RPMI7951 (cell line): ENCODE measurements at regions not wholly inside any gene's neighbourhood (a gene's known extent, or its start where the extent isn't known, plus 50 kb on each side); places are given as distances from the start of the nearest gene placed in this dataset.
A peak's percentile ranks its signal among the peaks of the same experiment; 100 is the strongest.
"Not testable (repeated sequence)": the region's sequence is repeated elsewhere in the genome, so short reads cannot be mapped to it uniquely, and the experiment has no call there.

Source experiments
- DNase-seq: peaks from one replicate; pipeline ENCODE4 v3.0.0-alpha.2; 2012; ENCODE audit warnings: low read depth

GRCh38 chr6:25157842-25158241 lies 121.3 kb upstream of the CARMIL1 start:
- no peak for DNase-seq

DNA sequence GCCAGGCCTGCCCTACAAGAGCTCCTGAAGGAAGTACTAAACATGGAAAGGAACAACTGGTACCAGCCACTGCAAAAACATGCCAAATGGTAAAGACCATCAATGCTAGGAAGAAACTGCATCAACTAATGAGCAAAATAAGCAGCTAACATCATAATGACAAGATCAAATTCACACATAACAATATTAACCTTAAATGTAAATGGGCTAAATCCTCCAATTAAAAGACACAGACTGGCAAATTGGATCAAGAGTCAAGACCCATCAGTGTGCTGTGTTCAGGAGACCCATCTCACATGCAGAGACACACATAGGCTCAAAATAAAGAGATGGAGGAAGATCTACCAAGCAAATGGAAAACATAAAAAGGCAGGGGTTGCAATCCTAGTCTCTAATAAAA lies 119.0 kb upstream of the CARMIL1 start:
- DNase-seq: not testable (repeated sequence)

DNA sequence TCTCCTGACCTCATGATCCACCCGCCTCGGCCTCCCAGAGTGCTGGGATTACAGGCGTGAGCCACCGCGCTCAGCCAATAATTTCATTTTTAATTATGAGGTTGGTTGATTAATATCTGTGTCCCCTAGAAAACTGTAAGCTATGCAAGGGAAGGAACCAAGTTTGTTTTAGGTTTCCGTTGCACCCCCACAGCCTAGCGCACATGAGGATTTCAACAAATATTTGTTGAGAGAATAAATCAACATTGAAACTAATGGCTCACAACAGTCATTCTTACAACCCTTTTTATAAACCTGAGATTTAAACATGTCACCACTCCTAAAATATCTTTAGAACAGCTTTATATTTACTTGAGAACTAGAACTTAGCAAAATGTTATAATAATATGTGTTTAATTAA lies 114.0 kb upstream of the CARMIL1 start:
- DNase-seq: no peak

DNA sequence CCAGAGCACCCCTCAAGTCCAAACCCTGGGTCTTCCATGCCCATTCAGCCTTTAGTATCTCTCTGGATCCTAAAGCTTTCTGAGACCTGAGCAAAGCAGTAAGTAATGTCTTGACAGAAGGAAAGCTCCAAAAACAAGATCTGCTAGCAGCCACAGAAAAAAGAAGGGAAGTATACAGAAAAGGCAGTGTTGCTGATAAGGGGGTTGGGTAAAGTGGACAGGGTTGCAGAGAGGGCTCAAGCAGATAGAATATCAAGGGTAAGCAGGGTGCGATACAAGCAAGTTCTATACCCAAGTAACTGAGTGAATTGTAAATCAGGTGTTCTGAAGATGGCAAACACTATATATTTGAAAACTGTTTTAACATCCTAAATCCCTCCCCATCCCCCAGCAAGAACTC lies 113.4 kb upstream of the CARMIL1 start:
- DNase-seq: no peak

- peak; percentile 26 for DNase-seq
These were observed 112.0 kb upstream of the CARMIL1 start for GRCh38 chr6:25166955-25167748.

DNA sequence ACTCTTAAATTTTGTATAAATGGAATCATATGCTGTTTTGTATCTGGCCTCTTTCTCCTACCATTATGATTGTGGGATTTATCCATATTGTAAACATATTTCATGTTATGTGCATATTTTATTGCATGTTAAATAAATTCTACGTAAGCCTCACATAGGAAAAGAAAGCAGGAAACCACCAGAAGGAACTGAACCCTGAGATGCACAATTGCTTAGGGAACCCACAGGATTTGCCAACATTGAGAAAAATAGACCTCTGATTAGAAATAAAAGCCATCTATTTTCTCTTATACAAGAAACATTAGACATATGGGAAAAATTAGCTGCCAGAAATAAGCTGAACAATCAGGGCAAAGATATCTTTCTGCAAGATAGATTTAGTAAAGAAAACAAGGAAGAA lies 111.2 kb upstream of the CARMIL1 start:
- no peak for DNase-seq

GRCh38 chr6:25168637-25169036 lies 110.5 kb upstream of the CARMIL1 start:
- DNase-seq: no peak

DNA sequence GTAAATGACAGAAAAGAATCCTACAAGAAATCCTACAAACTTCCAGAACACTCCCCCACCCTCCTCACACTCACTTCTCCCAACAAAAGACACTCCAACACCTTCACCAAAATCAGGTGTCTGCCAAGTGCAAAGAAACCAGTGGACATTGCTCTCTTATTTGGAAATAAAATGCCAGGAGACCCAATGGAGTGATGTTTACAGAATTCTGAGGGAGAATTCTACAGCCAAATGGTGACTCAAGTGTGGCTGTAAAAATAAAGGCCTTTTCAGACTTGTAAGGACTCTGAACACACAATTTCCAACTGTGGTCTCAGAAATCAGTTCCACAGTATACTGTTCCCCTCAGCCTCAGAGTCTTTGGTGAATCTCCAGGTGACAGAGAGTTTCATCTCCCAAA lies 109.6 kb upstream of the CARMIL1 start:
- DNase-seq: no peak

GRCh38 chr6:25169961-25170360 lies 109.2 kb upstream of the CARMIL1 start:
- no peak for DNase-seq

GRCh38 chr6:25170640-25171039 lies 108.5 kb upstream of the CARMIL1 start:
- DNase-seq: no peak

DNA sequence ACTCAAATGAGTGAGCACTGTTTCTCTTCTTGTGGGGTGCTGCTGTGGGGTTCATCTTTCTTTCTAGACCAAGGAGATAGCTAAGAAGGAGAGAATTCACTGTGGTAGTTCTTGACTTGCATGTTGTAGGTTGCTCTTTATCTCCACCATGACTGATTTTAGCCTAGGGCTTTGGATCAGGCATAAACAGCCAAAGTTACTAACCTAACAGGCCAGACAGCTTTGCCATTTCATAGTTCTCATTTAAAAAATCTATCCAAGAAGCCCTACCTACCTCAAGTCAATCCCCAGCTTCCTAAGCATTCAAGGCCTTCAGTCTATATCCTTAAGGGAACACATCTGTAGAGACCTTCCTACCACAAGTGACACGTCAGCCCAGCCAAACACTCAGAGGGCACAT lies 107.9 kb upstream of the CARMIL1 start:
- peak; percentile 14 for DNase-seq

GRCh38 chr6:25172819-25173218 lies 106.4 kb upstream of the CARMIL1 start:
- peak; percentile 97 for DNase-seq

GRCh38 chr6:25173246-25173645 lies 105.9 kb upstream of the CARMIL1 start:
- no peak for DNase-seq

DNA sequence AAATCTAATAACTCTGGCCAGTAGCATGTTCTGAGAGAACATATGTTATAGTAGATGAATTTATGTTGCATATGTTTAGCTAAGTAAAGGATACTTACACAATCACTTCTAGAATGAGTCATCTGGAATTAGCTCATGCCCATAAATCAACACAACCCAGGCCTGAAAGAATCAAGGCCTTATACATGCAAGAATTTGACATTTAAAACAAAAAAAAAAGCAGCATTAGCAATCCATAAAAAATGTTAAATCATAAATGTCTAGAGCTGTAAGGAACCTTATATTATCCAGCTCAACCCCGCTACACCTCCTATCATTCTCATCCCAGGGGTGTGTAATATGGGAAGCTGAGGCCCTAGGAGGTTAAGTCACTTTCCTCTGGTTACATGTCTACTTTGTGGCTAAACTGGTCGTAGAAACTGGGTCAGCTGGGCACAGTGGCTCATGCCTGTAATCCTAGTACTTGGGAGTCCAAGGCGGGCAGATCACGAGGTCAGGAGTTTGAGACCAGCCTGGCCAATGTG lies 105.2 kb upstream of the CARMIL1 start:
- DNase-seq: peak; percentile 92

GRCh38 chr6:25174678-25175077 lies 104.5 kb upstream of the CARMIL1 start:
- no peak for DNase-seq

- peak; percentile 81 for DNase-seq
These were observed 104.0 kb upstream of the CARMIL1 start for GRCh38 chr6:25175196-25175595.

GRCh38 chr6:25175681-25176080 lies 103.5 kb upstream of the CARMIL1 start:
- no peak for DNase-seq

- DNase-seq: no peak
These were observed 102.7 kb upstream of the CARMIL1 start for GRCh38 chr6:25176466-25176865.

- DNase-seq: no peak
These were observed 101.6 kb upstream of the CARMIL1 start for GRCh38 chr6:25177500-25178028.

DNA sequence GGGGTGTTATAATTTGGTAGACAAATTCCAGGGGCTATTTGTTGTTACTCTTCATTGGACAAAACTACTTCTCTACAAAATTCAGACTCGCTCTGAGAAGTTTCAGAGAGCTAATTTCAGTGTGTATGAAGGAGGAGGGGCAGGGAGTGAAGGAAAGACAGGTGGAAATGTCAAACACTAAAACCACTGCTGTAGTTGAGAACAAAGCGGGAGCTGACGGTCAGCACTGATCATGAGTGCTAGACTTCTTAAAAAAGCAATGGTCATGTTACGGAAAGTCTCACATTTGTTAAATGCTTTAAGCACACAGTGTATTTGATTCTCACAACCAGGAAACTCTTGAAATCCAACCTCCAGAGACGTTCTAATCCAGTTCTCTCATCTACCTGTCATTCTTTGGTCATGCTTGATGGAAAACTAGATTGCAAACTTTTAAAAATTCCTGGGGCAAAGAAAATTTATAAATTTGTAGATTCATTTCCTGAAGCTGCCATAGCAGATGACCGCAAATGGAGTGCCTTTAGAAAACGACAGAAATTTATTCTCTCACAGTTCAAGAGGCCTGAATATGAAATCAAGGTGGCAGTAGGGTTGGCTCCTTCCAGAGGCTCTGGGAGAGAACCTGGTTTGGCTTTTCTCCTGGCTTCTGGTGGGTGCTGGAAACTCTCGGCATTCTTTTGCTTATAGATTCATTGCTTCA lies 100.7 kb upstream of the CARMIL1 start:
- DNase-seq: no peak

DNA sequence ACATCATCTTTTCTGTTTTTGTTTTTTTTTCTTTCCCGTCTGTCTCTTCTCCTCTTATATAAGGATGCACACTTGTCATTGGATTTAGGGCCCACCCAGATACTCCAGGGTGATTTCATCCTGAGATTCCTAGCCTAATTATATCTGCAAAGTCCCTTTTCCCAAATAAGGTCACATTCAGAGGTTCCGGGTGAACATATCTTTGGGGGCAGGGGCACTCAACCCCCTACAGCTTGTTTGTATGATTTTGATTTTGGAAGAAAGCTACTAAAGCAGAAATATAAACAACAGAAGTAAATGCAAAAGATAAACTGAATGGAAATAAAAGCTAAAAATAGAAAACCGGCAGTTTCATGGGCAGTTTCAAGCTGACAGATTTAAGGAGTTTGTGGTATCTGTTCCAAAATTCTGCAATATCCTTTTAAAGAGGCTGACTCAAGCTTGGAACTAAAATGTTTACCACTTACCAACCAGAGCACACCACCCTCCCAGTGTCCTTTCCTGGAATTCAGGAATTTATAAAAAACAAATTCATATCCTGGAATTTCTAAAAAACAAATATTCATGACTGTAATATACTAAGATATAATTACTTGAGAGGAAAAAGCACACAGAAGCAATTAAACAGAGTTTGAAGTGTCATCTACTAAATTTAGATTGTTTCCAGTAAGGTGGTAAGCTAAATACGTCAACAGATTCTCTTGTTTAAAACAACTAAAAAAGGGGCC lies 100.0 kb upstream of the CARMIL1 start:
- peak; percentile 69 for DNase-seq
